Keratinocyte (primary cell): ENCODE measurements at regions not wholly inside any gene's neighbourhood (a gene's known extent, or its start where the extent isn't known, plus 50 kb on each side); places are given as distances from the start of the nearest gene placed in this dataset.
A peak's percentile ranks its signal among the peaks of the same experiment; 100 is the strongest.

Experiments
- DNase-seq: peaks from one replicate; pipeline ENCODE4 v3.0.0-alpha.2; 2011; ENCODE audit warnings: low read depth, missing footprints, low spot score
- FAIRE-seq: peaks from 2 replicates; lab custom pipeline; 2011; peaks lifted over from hg19 to GRCh38; lab: Jason Lieb, UNC
- H2AFZ ChIP-seq: 2 replicates; pipeline ENCODE4 v1.6.0; 2012; ENCODE audit warnings: low read length, control low read depth, inconsistent platforms; ENCODE audit not compliant: control insufficient read depth
- H3K27ac ChIP-seq: 2 replicates; pipeline ENCODE4 v1.5.1; 2011; ENCODE audit warnings: low read length; ENCODE audit not compliant: control insufficient read depth, insufficient read depth
- H3K27me3 ChIP-seq: 3 replicates; pipeline ENCODE4 v1.6.0; 2011; ENCODE audit warnings: low read length; ENCODE audit not compliant: control insufficient read depth, insufficient read depth; ENCODE audit errors: extremely low read depth
- H3K36me3 ChIP-seq, 2 experiments: 2 replicates in 1 of 2; 3 replicates in 1 of 2; pipeline ENCODE4 v1.5.1; 2011; ENCODE audit warnings: low read length in 2 of 2, mild to moderate bottlenecking in 1 of 2; ENCODE audit not compliant: control insufficient read depth in 2 of 2, insufficient read depth in 2 of 2; ENCODE audit errors: extremely low read depth in 1 of 2
- H3K4me1 ChIP-seq: 3 replicates; pipeline ENCODE4 v1.5.1; 2011; ENCODE audit warnings: low read length; ENCODE audit not compliant: control insufficient read depth, insufficient read depth; ENCODE audit errors: extremely low read depth
- H3K4me2 ChIP-seq: 3 replicates; pipeline ENCODE4 v1.6.0; 2011; ENCODE audit warnings: low read depth, low read length; ENCODE audit not compliant: control insufficient read depth, insufficient read depth; ENCODE audit errors: extremely low read depth
- H3K4me3 ChIP-seq, 3 experiments: fragments of 200-600 bp in 1 of 3; sonication (generic) in 1 of 3; 2 replicates in 2 of 3; 3 replicates in 1 of 3; pipeline ENCODE4 v1.5.1; 2011 to 2016; ENCODE audit warnings: low read length in 3 of 3, mild to moderate bottlenecking in 3 of 3, control low read depth in 2 of 3, inconsistent platforms in 1 of 3, low read depth in 1 of 3, mixed read lengths in 1 of 3, mixed run types in 1 of 3, moderate library complexity in 1 of 3; ENCODE audit not compliant: control insufficient read depth in 2 of 3, insufficient read depth in 2 of 3; ENCODE audit errors: extremely low read depth in 1 of 3
- H3K79me2 ChIP-seq: 2 replicates; pipeline ENCODE4 v1.6.0; 2012; ENCODE audit warnings: low read length; ENCODE audit not compliant: control insufficient read depth, insufficient read depth
- H3K9ac ChIP-seq: 3 replicates; pipeline ENCODE4 v1.6.0; 2011; ENCODE audit warnings: low read length; ENCODE audit not compliant: control insufficient read depth, insufficient read depth; ENCODE audit errors: extremely low read depth
- H3K9me1 ChIP-seq: 3 replicates; pipeline ENCODE4 v1.6.0; 2011; ENCODE audit warnings: low read length; ENCODE audit not compliant: control insufficient read depth, insufficient read depth; ENCODE audit errors: extremely low read depth
- H3K9me3 ChIP-seq: 2 replicates; pipeline ENCODE4 v1.5.1; 2012; ENCODE audit warnings: low read depth, low read length; ENCODE audit not compliant: control insufficient read depth
- H4K20me1 ChIP-seq: 3 replicates; pipeline ENCODE4 v1.6.0; 2011; ENCODE audit warnings: low read length; ENCODE audit not compliant: control insufficient read depth, insufficient read depth; ENCODE audit errors: extremely low read depth
- EZH2 ChIP-seq: IDR thresholded peaks from one replicate; pipeline ENCODE4 v1.6.1; 2012; ENCODE audit warnings: inconsistent platforms, mild to moderate bottlenecking, low read length, moderate library complexity
- dilution Hi-C: fragments of 300-500 bp; cut with MboI; formaldehyde crosslinking; loops from one replicate; pipeline ENCODE4 v1.7.0; 2020; ENCODE audit warnings: low sequenced_read_pairs; ENCODE audit not compliant: extremely low pct_ligation_motif_present
- TF ChIP-seq, protein P1 (sequence below), 3 experiments: IDR thresholded peaks in 1 of 3; conservative IDR thresholded peaks in 1 of 3; optimal IDR thresholded peaks in 1 of 3; 2 replicates in 2 of 3; 3 replicates in 1 of 3; pipeline versions ENCODE3 to v1.5.1; 2011; ENCODE audit warnings: low read length in 3 of 3, mild to moderate bottlenecking in 3 of 3, moderate library complexity in 2 of 3, control low read depth in 1 of 3, inconsistent platforms in 1 of 3; ENCODE audit not compliant: insufficient read depth in 2 of 3; ENCODE audit errors: extremely low read depth in 1 of 3

DNA sequence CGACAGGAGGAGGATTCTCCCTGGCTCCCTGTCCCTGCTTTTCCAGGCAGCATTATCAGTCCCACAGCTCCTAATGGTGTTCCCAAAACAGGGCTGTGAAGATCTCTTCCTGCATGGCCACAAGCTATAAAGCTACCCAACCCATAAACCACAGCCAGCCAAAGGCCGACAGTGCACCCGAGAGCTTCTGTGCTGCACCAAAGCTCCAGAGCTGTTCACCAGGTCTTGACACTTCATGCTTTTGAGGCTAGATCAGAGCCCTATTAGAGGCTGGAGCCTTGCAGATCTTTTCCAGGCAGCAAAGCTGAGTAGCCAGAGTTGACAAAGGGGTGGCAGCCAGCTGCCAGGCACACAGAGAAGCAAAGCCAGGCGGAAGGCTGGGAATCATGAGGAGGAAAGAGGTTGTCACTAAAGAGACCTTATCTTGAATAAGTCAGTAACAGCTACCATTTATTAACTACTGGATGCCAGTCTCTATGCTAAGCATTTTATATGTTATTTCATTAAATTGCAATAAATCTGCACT lies 180.4 kb downstream of the KATNAL1 start:
- Histone ChIP-seq H3K27me3 (no peaks in the 10 kb centered on the region), H2AFZ (no peak overlapping the region), H3K9me1 (no peaks in the 10 kb centered on the region), H3K9ac (no peak overlapping the region), H3K79me2 (no peaks in the 10 kb centered on the region), H3K4me2 (no peak overlapping the region), H3K4me3 (no peak overlapping the region), H3K36me3 (no peaks in the 10 kb centered on the region), H3K9me3 (no peaks in the 10 kb centered on the region), H4K20me1 (no peaks in the 10 kb centered on the region), H3K4me1 (peaks cover 9% of the 10 kb centered on the region), H3K27ac (no peak overlapping the region)
- no peak for FAIRE-seq
- DNase-seq, result no peak
- dilution Hi-C loops, result no loop called here
- TF ChIP-seq EZH2, result no peak

DNA sequence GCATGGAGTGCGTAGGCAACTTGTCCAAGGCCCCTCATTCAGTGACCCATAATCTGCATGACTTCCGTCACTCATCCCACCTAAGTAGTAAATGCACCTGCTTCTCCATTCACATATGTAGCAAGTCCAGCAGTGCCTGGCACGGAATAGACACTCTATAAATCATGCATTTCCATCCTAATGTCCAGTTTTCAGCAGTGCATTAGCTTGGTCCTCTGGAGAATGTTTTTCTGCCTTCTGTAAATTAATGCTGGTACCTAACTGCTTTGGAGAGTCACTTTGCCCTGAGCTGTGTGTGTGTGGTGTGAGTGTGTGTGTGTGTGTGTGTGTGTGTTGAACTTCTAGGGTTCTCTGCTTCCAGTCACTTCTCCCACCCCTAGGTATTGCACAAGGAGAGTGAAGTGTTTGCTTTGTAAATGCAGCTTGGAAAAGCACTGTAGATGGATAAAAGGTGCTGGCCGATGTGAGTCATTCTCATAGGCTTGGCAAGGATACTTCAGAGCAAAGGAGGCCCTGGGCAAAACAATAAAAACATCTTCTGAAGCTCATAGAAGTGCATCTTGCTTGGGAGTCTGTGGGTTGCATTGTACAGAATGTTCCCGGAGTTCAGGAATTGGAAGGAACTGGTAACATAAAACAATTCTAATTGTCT lies 181.8 kb downstream of the KATNAL1 start:
- peak; percentile 96 for FAIRE-seq
- dilution Hi-C loops, result no loop called here

More for the DNA sequence above, 181.8 kb downstream of the KATNAL1 start:
- no peaks in the 10 kb centered on the region for H4K20me1 ChIP-seq
- no peaks in the 10 kb centered on the region for H3K9me3 ChIP-seq
- H3K27me3 ChIP-seq, result no peaks in the 10 kb centered on the region
- no peak overlapping the region for H3K27ac ChIP-seq
- H3K9ac ChIP-seq, result no peak overlapping the region
- no peak overlapping the region for H3K4me3 ChIP-seq
- peaks cover 17% of the 10 kb centered on the region for H3K4me1 ChIP-seq
- no peak for TF ChIP-seq EZH2
- TF ChIP-seq, protein P1, sequence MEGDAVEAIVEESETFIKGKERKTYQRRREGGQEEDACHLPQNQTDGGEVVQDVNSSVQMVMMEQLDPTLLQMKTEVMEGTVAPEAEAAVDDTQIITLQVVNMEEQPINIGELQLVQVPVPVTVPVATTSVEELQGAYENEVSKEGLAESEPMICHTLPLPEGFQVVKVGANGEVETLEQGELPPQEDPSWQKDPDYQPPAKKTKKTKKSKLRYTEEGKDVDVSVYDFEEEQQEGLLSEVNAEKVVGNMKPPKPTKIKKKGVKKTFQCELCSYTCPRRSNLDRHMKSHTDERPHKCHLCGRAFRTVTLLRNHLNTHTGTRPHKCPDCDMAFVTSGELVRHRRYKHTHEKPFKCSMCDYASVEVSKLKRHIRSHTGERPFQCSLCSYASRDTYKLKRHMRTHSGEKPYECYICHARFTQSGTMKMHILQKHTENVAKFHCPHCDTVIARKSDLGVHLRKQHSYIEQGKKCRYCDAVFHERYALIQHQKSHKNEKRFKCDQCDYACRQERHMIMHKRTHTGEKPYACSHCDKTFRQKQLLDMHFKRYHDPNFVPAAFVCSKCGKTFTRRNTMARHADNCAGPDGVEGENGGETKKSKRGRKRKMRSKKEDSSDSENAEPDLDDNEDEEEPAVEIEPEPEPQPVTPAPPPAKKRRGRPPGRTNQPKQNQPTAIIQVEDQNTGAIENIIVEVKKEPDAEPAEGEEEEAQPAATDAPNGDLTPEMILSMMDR (optimal IDR thresholded peaks at IDR 0.05 in 1 of 3, IDR thresholded peaks at IDR 0.05 in 1 of 3, conservative IDR thresholded peaks at IDR 0.05 in 1 of 3; ENCODE audit: extremely low read depth in 1 of 3, insufficient read depth in 2 of 3, low read length in 3 of 3), result no peak
- H3K36me3 ChIP-seq, result no peaks in the 10 kb centered on the region
- no peak overlapping the region for H2AFZ ChIP-seq
- H3K79me2 ChIP-seq, result no peaks in the 10 kb centered on the region
- no peaks in the 10 kb centered on the region for H3K9me1 ChIP-seq
- DNase-seq, result no peak
- no peak overlapping the region for H3K4me2 ChIP-seq
